ENCODE measurements at regions not wholly inside any gene's neighbourhood (a gene's known extent, or its start where the extent isn't known, plus 50 kb on each side); places are given as distances from the start of the nearest gene placed in this dataset.

DNA sequence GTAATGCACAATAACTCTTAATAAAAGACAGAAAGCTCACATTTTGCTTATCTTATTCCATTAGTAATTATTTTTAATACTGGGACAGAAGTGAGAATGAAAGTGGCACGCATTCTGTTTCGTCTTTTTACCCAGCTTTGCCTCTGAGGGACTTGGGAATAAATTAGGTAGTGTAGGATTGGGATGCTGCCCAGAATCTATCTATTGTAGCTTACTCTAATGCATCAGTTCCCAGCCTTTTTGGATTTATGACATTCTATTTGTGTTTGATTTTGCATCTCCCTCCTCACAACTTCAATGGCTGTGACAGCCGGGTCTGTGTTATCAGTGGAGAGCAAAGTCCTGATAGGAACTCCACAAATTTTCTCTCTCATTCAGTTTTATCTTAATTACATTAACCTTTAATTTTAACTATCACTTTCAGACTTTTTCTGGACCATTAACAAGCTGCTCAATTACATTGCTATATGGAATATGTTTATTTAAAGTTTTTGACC is 62.9 kb upstream of the TULP4 start:
- DNase-seq = no peak

DNA sequence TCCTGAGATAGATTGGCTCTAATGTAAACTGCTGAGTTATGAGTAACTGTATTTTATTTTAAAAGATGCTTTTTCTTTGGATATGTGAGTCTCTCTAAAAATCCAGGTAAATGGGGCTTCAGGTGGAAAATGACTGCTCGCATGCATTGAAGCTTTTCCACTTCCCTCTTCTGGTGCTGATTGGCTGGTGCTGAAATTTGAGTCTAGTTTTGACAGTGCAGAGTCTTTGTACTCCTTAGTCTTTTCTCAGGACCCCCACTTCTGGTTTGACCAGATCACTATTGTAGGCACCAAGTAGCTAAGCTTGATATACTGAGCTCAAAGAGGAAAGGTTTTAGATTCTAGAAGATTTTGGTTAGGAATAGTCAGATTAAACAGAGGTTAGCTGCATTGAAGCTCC is 60.7 kb upstream of the TULP4 start:
- DNase-seq = no peak

DNA sequence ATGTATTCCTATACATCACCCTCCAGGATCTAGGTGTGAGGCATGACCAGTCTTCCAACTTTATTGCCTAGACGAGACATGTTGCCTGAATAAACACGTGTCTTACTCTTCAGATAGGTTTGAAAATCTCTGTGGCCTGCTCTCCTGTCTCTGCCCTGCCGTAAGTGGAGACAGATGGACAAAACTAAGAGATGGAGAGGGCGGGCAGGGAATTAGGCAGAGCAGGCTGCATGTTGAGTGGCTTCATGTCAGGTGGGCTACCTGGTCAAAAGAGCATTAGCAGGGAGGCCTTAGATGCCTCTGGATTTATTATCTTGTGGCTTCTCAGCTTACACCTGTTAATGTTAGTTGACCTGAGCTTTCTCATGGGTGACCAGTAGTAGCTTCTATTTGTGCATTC is 59.0 kb upstream of the TULP4 start:
- DNase-seq = no peak

DNA sequence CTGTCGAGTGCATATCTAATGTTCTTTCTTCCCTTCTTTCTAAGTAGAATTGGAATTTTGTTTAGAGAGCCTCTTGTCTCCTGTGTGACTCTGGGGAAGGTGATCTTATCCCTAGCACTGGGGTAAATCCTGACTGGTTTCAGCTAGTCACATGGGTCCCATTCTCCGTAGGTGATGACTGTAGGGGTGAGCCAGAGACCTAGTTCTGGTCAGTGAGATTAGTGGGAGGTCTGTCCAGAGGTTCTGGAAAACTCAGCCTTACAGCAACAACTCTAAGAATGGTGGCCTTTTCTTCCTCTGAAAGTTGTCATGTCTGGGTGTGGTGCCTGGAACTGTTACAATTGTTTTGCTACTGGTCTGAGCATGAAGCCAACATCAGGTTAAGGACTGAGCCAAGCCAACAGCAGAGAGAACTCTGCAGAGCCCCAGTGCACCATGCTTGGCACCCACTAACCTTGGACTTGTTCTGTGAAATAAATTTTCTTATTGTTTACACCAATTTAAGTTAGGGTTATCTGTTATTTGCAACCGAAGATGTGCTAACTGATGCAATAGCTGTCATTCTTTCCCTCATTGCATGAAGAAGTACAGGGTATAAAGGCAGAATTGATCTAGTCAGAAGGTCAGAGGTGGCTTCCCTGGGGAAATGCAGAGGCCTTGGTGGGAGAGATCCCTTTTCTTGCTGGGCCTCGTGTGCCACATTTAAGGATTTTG is 56.8 kb upstream of the TULP4 start:
- DNase-seq = no peak

DNA sequence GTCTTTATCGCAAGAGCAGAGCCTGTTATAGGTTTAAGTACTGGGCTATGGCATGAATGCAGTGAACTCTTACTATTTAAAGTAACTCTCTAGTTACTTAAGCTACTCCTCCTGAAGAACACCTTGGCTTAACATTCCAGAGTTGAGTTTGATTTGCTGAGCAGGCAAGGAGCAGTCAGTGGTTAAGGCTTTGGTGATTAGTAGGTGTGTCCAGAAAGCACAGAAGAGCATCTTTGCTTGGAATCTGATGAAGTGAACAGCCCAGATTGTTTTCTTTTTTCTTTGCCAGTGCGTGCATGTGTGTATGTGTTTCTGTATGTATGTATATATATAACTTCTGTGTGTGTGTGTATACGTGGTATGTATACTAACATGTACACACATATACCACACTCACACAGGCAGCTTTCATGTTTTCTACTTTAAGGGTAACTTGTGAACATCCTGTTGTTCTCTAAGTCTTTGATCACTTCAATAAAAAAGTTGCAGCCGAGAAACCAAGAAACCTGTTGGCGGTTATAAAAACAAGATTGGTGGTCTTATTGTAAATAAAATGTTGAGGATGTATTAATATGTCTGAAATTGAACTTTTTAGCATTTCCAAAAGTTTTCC is 56.2 kb upstream of the TULP4 start:
- DNase-seq = peak; percentile 48

DNA sequence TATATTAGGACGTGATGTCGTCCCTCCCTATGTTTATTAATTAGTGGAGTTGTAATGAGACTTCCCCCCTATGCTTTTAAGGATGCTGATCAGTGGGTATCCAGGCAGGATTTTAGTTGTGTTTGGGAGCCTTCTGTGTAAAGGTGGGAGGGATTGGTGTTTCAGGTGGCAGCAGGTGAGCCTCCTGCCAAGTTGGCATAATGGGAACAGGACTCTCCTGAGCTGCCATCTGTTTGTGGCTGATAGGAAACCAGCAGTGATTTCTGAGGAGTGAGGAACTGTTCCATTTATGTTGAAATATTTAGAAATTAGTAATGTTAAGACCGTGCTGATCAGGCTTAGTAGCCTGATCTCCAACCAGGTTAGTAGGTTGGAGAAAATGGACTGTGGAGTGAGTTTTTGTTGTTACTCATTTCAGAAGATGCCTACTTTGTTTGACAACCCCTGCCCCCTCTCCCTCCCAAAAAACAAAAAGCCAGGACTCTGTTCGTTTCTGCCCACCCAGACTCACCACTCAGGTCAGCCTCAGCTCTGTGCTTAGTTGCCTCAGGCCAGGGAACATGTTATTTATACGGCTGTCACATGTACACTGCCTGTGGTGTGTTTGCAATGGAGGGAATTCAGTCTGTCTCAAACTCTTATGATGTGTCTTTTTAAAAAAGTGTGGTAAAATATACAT is 55.4 kb upstream of the TULP4 start:
- no peak for DNase-seq

DNA sequence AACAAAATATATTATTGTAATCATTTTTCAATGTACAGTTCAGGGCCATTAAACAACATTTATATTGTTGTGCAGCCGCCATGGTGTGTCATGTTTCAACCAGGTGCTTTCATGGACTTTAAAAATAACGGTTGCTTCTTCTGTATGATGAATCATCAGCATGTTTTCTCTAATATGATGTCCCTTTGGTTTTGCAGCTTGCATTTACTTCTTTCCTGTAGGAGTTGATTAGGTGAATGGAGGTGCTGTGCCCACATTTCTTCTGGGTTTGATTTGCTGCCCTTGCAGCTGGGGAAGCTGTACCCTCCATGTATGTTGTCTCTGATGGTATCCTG is 54.9 kb upstream of the TULP4 start:
- no peak for DNase-seq

DNA sequence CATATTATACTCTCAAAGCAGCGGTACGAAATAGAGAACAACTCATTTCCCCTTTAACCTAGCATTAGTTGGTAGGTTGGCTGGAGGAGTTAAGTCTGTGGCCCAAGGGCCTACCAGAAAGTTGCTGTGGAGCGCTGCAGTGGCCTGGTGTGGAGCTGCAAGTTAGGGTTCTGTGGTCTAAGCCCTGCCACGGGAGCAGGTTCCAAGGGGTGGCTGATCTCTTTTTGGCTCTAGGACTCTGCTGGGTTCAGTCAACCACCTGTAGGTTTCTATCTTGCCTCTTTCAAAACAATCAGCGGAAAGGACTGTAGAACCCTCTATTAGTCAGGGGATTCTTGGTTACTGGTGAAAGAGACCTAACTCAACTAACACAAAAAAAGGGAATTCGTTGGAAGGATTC is 54.5 kb upstream of the TULP4 start:
- no peak for DNase-seq

DNA sequence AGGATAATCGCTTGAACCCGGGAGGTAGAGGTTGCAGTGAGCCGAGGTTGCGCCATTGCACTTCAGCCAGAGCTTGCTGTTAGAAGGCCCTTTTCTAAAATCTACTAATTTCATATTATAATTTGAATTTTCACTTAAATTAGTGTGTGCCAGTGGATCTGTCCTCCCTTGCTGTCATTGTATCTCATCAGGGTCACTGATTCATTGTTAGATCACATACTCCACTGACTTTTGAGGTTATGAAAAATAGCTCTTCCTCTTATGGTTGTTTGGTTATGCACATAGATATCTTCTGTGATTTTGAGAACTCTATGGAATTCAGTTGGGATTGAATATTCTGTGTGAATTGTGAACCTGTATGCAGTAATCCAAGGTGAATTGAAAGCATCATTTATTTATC is 53.1 kb upstream of the TULP4 start:
- no peak for DNase-seq

DNA sequence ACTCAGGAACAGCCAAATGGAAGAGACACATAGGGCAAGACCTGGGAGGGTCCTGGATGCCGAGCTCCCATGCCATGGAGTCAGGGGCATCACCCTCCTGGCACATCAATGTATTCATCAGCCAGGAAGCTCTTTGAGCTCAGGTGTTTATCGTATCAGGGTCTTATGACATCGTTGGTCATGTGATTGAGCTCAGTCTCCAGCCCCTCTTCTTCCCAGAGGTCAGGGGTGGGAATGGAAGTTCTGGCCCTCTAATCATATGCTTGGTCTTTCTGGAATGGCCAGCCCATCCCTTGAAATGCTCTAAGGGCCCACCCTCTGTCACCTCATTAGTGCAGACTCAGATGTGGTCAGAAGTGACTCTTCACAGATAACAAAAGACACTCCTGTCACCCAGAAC is 52.4 kb upstream of the TULP4 start:
- DNase-seq = no peak

DNA sequence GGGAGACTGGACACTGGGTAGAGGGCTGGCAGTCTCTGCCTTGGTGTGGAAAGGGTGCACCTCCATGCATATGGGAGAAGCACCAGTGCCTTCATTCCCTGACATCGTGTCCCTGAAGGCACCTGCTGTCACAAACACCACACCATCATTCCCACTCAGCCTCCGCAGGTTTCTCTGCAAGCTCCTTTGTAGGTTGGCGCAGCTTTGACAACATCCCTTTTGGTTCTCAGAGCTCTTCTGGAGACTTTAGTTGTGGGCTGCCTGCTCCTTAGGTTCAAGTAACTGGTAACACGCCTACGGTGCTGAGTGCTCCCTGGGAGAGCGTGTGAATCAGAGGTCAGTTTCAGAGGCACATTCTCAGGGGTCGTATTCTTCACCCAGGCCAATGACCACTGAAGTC is 50.2 kb upstream of the TULP4 start:
- DNase-seq = no peak

All from CD4-positive, alpha-beta T cell treated with Interleukin-17A for 1 hour (primary cell).